Natural killer cell (primary cell): ENCODE measurements at regions not wholly inside any gene's neighbourhood (a gene's known extent, or its start where the extent isn't known, plus 50 kb on each side); places are given as distances from the start of the nearest gene placed in this dataset.

Source experiments
- ATAC-seq, 3 donors: fragments of 150-1000 bp in 2 of 3; fragments of 200-7000 bp in 1 of 3; cut with Tn5 transposase; 1 replicate in 1 of 3; 2 replicates in 2 of 3; pipeline ENCODE4 v1.10.0; 2021; ENCODE audit warnings: mild to moderate bottlenecking in 2 of 3, moderate library complexity in 2 of 3
- DNase-seq, 2 donors: peaks; one replicate each; pipeline versions ENCODE4 v3.0.0 to v3.0.0-alpha.2; 2013 to 2021; ENCODE audit warnings: mixed read lengths in 1 of 2
- H3K27ac ChIP-seq: one replicate; pipeline ENCODE4 v1.5.1; 2013; ENCODE audit warnings: mild to moderate bottlenecking, low read length
- H3K27me3 ChIP-seq: one replicate; pipeline ENCODE4 v1.6.1; 2013; ENCODE audit warnings: low read length; ENCODE audit not compliant: control insufficient read depth, insufficient read depth
- H3K36me3 ChIP-seq: one replicate; pipeline ENCODE4 v1.6.1; 2013; ENCODE audit warnings: low read length; ENCODE audit not compliant: control insufficient read depth, insufficient read depth
- H3K4me1 ChIP-seq: one replicate; pipeline ENCODE4 v1.6.1; 2013; ENCODE audit warnings: low read length; ENCODE audit not compliant: control insufficient read depth, insufficient read depth
- H3K4me3 ChIP-seq: one replicate; pipeline ENCODE4 v1.5.1; 2013; ENCODE audit warnings: low read length
- H3K9me3 ChIP-seq: one replicate; pipeline ENCODE4 v1.6.1; 2013; ENCODE audit warnings: low read length; ENCODE audit not compliant: control insufficient read depth, insufficient read depth
- H3K27ac Mint-ChIP-seq, 2 donors: one replicate each; pipeline ENCODE4 v1.8.0; 2022; ENCODE audit warnings: mild to moderate bottlenecking in 2 of 2, mixed read lengths in 2 of 2, moderate library complexity in 1 of 2
- H3K27me3 Mint-ChIP-seq, 2 donors: one replicate each; pipeline ENCODE4 v1.8.0; 2022; ENCODE audit warnings: low read depth in 2 of 2, mixed read lengths in 2 of 2
- H3K36me3 Mint-ChIP-seq: one replicate; pipeline ENCODE4 v1.8.0; 2022; ENCODE audit warnings: mixed read lengths
- H3K4me1 Mint-ChIP-seq, 2 donors: one replicate each; pipeline ENCODE4 v1.8.0; 2022; ENCODE audit warnings: mixed read lengths in 2 of 2
- H3K4me3 Mint-ChIP-seq: one replicate; pipeline ENCODE4 v1.8.0; 2022; ENCODE audit warnings: mild to moderate bottlenecking, moderate library complexity, mixed read lengths
- H3K9me3 Mint-ChIP-seq, 2 donors: one replicate each; pipeline ENCODE4 v1.8.0; 2022; ENCODE audit warnings: mixed read lengths in 2 of 2
- CTCF ChIP-seq: fragments of 200-600 bp; IDR thresholded peaks from one replicate; pipeline ENCODE4 v1.8.0; 2022; ENCODE audit warnings: antibody characterized with exemption
- WGBS: methylation state at CpG from one replicate; pipeline ENCODE4 v1.1.7; 2013; ENCODE audit warnings: missing lambda C conversion rate; ENCODE audit not compliant: insufficient coverage; 5-methylcytosine and 5-hydroxymethylcytosine counted together
- intact Hi-C: fragments of 100-400 bp; cut with micrococcal nuclease; formaldehyde crosslinking; loops from one replicate; pipeline ENCODE4 v1.14.2; 2022

DNA sequence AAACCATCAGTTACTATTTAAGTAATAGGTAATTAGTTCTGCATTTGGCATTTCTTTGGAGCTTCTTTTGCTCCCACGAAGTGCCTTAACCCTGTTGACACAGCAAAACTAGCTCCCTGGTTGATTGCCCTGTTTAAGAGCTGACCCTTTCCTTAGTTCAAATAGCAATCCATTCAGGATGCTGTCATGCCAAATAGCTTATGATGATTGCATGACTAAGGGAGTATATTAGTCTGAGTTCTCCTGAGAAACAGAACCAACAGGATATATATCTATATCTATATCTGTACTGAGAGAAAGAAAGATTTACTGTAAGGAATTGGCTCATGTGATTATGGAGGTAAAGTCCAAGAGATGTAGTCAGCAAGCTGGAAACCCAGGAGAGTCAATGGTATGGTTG lies 50.3 kb upstream of the SPRED1 start:
- H3K4me1 Mint-ChIP-seq = no peaks in the 10 kb centered on the region
- H3K27me3 Mint-ChIP-seq = peaks cover 8 to 40% of the 10 kb centered on the region in 2 donors
- DNase-seq (no peak), ATAC-seq (no peak)
- Histone ChIP-seq H3K27me3 (no peaks in the 10 kb centered on the region), H3K27ac (no peak overlapping the region), H3K4me3 (no peak overlapping the region), H3K36me3 (no peaks in the 10 kb centered on the region), H3K4me1 (no peaks in the 10 kb centered on the region), H3K9me3 (no peaks in the 10 kb centered on the region)
- intact Hi-C loops = no loop called here
- no peaks in the 10 kb centered on the region for H3K36me3 Mint-ChIP-seq
- H3K9me3 Mint-ChIP-seq = no peaks in the 10 kb centered on the region
- no peak for TF ChIP-seq CTCF
- no peak overlapping the region for H3K27ac Mint-ChIP-seq
- 64% methylated on average over 1 of the region's 1 CpG for WGBS
- H3K4me3 Mint-ChIP-seq = no peak overlapping the region
